ENCODE measurements at regions not wholly inside any gene's neighbourhood (a gene's known extent, or its start where the extent isn't known, plus 50 kb on each side); places are given as distances from the start of the nearest gene placed in this dataset.

DNA sequence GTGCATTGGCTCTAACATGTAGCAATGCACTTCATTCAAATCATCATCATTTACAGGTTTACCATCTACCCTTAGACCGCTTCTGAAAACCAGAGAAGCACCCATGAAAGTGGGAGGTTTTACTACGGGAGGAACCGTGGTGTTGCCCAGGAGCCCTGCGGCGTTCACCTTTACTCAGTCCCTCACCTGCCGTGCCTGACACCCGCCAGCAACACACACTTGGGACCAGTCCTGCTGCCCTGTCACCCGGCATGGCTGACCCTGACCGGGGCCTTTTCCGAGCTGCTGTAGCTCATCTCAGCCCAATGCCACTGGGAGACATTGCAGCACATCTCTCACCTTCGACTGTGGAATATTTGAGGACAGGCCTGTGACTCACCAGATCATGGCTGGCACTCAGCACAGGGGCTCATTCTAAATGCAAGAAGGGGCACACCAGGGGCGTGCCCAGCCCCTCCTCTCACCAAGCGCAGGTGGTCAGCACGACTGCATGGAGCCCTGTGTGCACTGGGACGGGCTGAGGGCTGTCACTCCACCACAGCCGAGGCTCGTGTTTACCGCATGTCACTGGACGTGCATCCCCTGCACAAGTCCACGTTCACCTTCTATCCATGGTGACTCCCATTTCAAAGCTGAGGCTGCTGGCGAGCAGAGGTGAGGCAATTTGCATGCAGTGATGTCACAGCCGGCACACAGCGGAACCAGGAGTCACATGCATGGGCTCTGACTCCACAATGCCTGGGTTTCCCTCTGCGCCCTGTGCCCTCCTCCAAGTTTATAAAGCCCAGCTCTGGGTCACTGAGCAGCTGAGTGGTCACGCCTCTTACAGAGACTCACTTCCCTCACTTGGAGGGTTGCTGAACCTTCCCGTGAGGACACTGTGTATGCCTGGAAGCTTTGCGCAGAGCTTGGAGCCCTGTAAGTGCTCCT, 76.7 kb upstream of the SNTG2 start:
- TF ChIP-seq POLR2A (IDR thresholded peaks at IDR 0.05): no peak
- TF ChIP-seq, protein P1, sequence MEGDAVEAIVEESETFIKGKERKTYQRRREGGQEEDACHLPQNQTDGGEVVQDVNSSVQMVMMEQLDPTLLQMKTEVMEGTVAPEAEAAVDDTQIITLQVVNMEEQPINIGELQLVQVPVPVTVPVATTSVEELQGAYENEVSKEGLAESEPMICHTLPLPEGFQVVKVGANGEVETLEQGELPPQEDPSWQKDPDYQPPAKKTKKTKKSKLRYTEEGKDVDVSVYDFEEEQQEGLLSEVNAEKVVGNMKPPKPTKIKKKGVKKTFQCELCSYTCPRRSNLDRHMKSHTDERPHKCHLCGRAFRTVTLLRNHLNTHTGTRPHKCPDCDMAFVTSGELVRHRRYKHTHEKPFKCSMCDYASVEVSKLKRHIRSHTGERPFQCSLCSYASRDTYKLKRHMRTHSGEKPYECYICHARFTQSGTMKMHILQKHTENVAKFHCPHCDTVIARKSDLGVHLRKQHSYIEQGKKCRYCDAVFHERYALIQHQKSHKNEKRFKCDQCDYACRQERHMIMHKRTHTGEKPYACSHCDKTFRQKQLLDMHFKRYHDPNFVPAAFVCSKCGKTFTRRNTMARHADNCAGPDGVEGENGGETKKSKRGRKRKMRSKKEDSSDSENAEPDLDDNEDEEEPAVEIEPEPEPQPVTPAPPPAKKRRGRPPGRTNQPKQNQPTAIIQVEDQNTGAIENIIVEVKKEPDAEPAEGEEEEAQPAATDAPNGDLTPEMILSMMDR (IDR thresholded peaks at IDR 0.05): no peak
